ENCODE measurements at regions not wholly inside any gene's neighbourhood (a gene's known extent, or its start where the extent isn't known, plus 50 kb on each side); places are given as distances from the start of the nearest gene placed in this dataset.

DNA sequence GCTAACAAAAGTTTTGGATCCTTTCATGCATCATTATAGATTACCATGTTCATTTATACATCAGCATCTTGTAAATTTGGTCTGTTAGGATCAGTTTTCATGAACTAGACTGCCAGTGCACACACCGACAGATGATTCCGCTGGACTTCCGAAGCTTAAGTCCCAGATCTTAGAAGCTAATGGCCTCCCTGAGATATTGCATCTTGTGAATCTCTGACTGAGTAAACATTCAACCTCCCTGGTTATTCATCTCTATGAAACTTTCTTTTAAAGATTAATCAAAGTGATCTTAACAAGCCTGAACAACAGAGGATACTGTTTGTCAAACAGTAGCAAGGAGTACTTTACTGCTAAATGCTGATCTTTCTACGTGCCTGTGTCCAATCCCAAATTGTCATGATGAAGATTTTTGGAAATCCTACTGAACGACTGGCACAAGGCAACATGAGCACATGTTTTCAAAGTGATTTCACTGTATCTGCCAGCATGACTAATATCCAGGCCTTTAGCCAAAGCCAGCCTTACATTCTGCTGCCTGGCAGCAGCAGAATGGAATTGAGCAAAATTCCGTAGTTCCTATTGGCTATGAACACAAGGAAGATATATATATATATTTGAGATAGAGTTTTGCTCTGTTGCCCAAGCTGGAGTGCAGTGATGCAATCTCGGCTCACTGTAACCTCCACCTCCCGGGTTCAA, 91.3 kb upstream of the ANK3 start (continued):
- TF ChIP-seq, protein P1, sequence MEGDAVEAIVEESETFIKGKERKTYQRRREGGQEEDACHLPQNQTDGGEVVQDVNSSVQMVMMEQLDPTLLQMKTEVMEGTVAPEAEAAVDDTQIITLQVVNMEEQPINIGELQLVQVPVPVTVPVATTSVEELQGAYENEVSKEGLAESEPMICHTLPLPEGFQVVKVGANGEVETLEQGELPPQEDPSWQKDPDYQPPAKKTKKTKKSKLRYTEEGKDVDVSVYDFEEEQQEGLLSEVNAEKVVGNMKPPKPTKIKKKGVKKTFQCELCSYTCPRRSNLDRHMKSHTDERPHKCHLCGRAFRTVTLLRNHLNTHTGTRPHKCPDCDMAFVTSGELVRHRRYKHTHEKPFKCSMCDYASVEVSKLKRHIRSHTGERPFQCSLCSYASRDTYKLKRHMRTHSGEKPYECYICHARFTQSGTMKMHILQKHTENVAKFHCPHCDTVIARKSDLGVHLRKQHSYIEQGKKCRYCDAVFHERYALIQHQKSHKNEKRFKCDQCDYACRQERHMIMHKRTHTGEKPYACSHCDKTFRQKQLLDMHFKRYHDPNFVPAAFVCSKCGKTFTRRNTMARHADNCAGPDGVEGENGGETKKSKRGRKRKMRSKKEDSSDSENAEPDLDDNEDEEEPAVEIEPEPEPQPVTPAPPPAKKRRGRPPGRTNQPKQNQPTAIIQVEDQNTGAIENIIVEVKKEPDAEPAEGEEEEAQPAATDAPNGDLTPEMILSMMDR (IDR thresholded peaks at IDR 0.05; ENCODE audit: low read depth, low read length, missing input control), result no peak
- no peak for TF ChIP-seq SP1 (IDR thresholded peaks at IDR 0.05)

DNA sequence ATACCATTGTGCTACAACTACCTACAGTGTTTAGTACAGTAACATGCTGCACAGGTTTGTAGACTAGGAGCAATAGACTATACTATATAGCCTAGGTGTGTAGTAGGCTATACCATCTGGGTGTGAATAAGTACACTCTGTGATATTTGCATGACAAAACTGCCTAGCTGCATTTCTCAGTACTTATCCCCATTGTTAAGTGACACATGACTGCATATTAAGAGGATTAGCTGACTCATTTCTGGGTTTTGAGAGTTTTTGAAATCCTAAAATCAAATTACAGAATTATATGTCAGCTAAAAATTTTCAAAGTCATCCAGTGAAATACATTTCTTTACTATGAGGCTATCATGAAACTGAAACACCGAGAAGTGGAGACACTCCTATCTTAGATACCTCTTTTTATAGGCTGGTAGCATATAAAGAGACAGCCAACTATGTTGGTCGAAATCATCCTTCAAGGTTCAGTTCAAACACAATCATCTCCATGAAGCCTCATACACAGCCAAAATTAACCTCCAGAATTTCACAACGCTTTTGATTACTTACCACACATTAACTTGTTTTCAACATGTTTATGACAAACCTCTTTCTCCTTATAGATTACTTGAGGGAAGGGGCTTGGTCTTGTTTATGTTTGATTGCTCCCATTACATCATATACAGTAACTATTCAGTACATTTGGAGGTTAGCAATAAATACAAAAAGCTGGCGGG, 89.8 kb upstream of the ANK3 start:
- no peaks in the 10 kb centered on the region for H3K4me1 ChIP-seq (ENCODE audit: control insufficient read depth in 4 of 4, insufficient read depth in 4 of 4, low read length in 3 of 4)
- WGBS, result 85% methylated on average over 4 of the region's 4 CpGs
- no peak overlapping the region for H3K4me3 ChIP-seq (ENCODE audit: low read depth in 1 of 3, low read length in 3 of 3)
- TF ChIP-seq RXRA (IDR thresholded peaks at IDR 0.05), result no peak
- TF ChIP-seq NR2F2 (IDR thresholded peaks at IDR 0.05), result no peak
- no peak for TF ChIP-seq FOXA1 (IDR thresholded peaks at IDR 0.05)
- TF ChIP-seq EGR1 (IDR thresholded peaks at IDR 0.05; ENCODE audit: low read depth in 2 of 2), result no peak
- no peak for TF ChIP-seq HNF4G (IDR thresholded peaks at IDR 0.05)
- TF ChIP-seq, protein P2, sequence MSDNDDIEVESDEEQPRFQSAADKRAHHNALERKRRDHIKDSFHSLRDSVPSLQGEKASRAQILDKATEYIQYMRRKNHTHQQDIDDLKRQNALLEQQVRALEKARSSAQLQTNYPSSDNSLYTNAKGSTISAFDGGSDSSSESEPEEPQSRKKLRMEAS (IDR thresholded peaks at IDR 0.05), result no peak
- TF ChIP-seq TAF1 (conservative IDR thresholded peaks at IDR 0.05), result no peak
- no peak for TF ChIP-seq HNF4A (conservative IDR thresholded peaks at IDR 0.05)
- no peak for TF ChIP-seq FOXA2 (IDR thresholded peaks at IDR 0.05)
- no peaks in the 10 kb centered on the region for H3K27me3 ChIP-seq (ENCODE audit: control insufficient read depth in 4 of 4, insufficient read depth in 4 of 4, low read length in 3 of 4)
- DNase-seq (ENCODE audit: low spot score), result no peak
- no peak overlapping the region for H3K27ac ChIP-seq (ENCODE audit: low read depth in 1 of 2, low read length in 2 of 2)
- no peaks in the 10 kb centered on the region for H3K9me3 ChIP-seq (ENCODE audit: control insufficient read depth in 4 of 4, low read length in 3 of 4)
- H3K36me3 ChIP-seq (ENCODE audit: control insufficient read depth in 4 of 4, insufficient read depth in 3 of 4, low read depth in 1 of 4, low read length in 3 of 4), result no peaks in the 10 kb centered on the region
- H3K9ac ChIP-seq (ENCODE audit: low read depth in 1 of 2, low read length in 2 of 2), result no peak overlapping the region

DNA sequence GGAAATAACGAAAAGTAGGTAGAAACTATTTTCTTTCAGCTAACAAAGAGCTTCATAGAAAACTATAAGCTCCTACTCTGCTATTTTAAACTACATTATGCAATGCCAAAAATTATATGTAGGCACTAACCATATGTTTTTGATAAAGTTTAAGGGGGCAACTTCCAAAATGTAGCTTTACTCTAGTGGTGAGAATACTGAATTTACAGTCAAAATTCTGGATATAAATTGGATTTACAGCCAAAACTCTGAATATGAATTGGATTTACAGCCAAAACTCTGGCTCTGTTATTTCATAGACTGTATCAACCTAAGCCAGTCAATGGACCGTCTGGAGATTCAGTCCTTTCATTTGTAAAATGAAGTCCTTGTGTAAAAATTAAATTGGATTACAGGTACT, 86.8 kb upstream of the ANK3 start:
- TF ChIP-seq, protein P3, sequence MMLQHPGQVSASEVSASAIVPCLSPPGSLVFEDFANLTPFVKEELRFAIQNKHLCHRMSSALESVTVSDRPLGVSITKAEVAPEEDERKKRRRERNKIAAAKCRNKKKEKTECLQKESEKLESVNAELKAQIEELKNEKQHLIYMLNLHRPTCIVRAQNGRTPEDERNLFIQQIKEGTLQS (IDR thresholded peaks at IDR 0.05), result no peak
- TF ChIP-seq, protein P4, sequence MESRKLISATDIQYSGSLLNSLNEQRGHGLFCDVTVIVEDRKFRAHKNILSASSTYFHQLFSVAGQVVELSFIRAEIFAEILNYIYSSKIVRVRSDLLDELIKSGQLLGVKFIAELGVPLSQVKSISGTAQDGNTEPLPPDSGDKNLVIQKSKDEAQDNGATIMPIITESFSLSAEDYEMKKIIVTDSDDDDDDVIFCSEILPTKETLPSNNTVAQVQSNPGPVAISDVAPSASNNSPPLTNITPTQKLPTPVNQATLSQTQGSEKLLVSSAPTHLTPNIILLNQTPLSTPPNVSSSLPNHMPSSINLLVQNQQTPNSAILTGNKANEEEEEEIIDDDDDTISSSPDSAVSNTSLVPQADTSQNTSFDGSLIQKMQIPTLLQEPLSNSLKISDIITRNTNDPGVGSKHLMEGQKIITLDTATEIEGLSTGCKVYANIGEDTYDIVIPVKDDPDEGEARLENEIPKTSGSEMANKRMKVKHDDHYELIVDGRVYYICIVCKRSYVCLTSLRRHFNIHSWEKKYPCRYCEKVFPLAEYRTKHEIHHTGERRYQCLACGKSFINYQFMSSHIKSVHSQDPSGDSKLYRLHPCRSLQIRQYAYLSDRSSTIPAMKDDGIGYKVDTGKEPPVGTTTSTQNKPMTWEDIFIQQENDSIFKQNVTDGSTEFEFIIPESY (IDR thresholded peaks at IDR 0.05), result no peak
- TF ChIP-seq YY1 (IDR thresholded peaks at IDR 0.05), result no peak
- TF ChIP-seq FOXA2 (IDR thresholded peaks at IDR 0.05), result no peak
- TF ChIP-seq, protein P5, sequence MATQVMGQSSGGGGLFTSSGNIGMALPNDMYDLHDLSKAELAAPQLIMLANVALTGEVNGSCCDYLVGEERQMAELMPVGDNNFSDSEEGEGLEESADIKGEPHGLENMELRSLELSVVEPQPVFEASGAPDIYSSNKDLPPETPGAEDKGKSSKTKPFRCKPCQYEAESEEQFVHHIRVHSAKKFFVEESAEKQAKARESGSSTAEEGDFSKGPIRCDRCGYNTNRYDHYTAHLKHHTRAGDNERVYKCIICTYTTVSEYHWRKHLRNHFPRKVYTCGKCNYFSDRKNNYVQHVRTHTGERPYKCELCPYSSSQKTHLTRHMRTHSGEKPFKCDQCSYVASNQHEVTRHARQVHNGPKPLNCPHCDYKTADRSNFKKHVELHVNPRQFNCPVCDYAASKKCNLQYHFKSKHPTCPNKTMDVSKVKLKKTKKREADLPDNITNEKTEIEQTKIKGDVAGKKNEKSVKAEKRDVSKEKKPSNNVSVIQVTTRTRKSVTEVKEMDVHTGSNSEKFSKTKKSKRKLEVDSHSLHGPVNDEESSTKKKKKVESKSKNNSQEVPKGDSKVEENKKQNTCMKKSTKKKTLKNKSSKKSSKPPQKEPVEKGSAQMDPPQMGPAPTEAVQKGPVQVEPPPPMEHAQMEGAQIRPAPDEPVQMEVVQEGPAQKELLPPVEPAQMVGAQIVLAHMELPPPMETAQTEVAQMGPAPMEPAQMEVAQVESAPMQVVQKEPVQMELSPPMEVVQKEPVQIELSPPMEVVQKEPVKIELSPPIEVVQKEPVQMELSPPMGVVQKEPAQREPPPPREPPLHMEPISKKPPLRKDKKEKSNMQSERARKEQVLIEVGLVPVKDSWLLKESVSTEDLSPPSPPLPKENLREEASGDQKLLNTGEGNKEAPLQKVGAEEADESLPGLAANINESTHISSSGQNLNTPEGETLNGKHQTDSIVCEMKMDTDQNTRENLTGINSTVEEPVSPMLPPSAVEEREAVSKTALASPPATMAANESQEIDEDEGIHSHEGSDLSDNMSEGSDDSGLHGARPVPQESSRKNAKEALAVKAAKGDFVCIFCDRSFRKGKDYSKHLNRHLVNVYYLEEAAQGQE (IDR thresholded peaks at IDR 0.05), result no peak
- no peak for TF ChIP-seq HNF4G (IDR thresholded peaks at IDR 0.05)
- no peak for TF ChIP-seq TAF1 (conservative IDR thresholded peaks at IDR 0.05)
- TF ChIP-seq NR2F2 (IDR thresholded peaks at IDR 0.05), result no peak
- TF ChIP-seq, protein P1 (IDR thresholded peaks at IDR 0.05; ENCODE audit: low read depth, low read length, missing input control), result no peak
- TF ChIP-seq SP1 (IDR thresholded peaks at IDR 0.05), result no peak
- no peak for TF ChIP-seq FOXA1 (IDR thresholded peaks at IDR 0.05)
- no peak for TF ChIP-seq JUND (IDR thresholded peaks at IDR 0.05)
- Histone ChIP-seq H3K4me3 (ENCODE audit: low read depth in 1 of 3, low read length in 3 of 3) (no peak overlapping the region), H3K9ac (ENCODE audit: low read depth in 1 of 2, low read length in 2 of 2) (no peak overlapping the region), H3K4me1 (ENCODE audit: control insufficient read depth in 4 of 4, insufficient read depth in 4 of 4, low read length in 3 of 4) (no peaks in the 10 kb centered on the region), H3K27me3 (ENCODE audit: control insufficient read depth in 4 of 4, insufficient read depth in 4 of 4, low read length in 3 of 4) (no peaks in the 10 kb centered on the region), H3K36me3 (ENCODE audit: control insufficient read depth in 4 of 4, insufficient read depth in 3 of 4, low read depth in 1 of 4, low read length in 3 of 4) (no peaks in the 10 kb centered on the region), H3K9me3 (ENCODE audit: control insufficient read depth in 4 of 4, low read length in 3 of 4) (no peaks in the 10 kb centered on the region), H3K27ac (ENCODE audit: low read depth in 1 of 2, low read length in 2 of 2) (no peak overlapping the region)
- 89% methylated on average over 2 of the region's 2 CpGs for WGBS
- DNase-seq (ENCODE audit: low spot score), result no peak

Measured in liver (tissue), 8 donors.